Loucy (cell line): ENCODE measurements at regions not wholly inside any gene's neighbourhood (a gene's known extent, or its start where the extent isn't known, plus 50 kb on each side); places are given as distances from the start of the nearest gene placed in this dataset.

Source experiments
- CTCF ChIP-seq: fragments of 200-600 bp; sonication (generic); conservative IDR thresholded peaks from 2 replicates; pipeline ENCODE4 v1.5.1; 2014; ENCODE audit warnings: mild to moderate bottlenecking, antibody characterized with exemption, low read length
- EZH2phosphoT487 ChIP-seq: fragments of 200-600 bp; IDR thresholded peaks from 2 replicates; pipeline ENCODE4 v1.6.1; 2018; ENCODE audit warnings: antibody characterized with exemption, mild to moderate bottlenecking, moderate library complexity, borderline replicate concordance

GRCh38 chrX:93461060-93461459, 212.3 kb downstream of the NAP1L3 start:
- no peak for TF ChIP-seq CTCF
- no peak for TF ChIP-seq EZH2phosphoT487
